Hindlimb muscle (tissue), 1 donor: ENCODE measurements at regions not wholly inside any gene's neighbourhood (a gene's known extent, or its start where the extent isn't known, plus 50 kb on each side); places are given as distances from the start of the nearest gene placed in this dataset.

Experiments used
- DNase-seq: peaks from one replicate; pipeline ENCODE4 v3.0.0-alpha.2; 2013

- no peak for DNase-seq
These were observed 123.5 kb upstream of the MAGI3 start for GRCh38 chr1:113266788-113267187.

DNA sequence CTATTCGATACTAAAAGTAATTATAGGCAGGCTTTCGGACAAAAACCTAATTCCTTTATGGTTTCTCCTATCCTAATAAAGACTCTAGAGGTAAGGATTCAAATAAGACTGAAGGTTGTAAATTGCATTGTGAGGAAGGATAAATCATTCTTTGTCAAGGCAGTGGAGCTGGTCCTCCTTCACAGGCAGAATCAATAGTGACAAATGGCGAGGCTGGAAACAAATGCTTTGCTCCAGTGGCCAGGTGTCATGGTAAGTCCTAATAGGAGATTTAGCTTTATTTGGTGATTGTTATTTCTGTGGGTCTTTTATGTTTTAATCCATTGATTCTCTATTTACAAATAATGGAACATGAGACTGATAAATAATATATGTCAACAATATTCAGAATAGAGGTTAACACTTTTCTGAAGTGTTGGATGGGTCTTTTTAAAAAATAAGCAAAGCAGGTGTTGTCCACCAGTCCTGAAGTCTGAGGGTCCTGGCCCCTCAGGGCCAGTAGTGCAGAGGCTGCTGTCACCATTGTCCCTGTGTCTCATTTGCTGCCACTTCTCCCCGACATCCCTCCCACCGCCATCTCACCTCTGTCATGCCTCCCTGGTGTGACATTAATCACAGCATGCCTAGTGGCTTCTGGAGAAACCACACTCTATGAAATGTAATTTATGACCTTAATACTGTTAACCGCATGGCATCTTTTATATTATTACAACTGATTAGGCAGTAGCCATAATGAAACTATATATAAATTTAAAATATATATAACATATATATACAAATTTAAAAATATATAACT is 120.9 kb upstream of the MAGI3 start:
- no peak for DNase-seq

GRCh38 chr1:113271039-113271438 is 119.3 kb upstream of the MAGI3 start:
- DNase-seq, result no peak

GRCh38 chr1:113275083-113275482 is 115.2 kb upstream of the MAGI3 start:
- no peak for DNase-seq

DNA sequence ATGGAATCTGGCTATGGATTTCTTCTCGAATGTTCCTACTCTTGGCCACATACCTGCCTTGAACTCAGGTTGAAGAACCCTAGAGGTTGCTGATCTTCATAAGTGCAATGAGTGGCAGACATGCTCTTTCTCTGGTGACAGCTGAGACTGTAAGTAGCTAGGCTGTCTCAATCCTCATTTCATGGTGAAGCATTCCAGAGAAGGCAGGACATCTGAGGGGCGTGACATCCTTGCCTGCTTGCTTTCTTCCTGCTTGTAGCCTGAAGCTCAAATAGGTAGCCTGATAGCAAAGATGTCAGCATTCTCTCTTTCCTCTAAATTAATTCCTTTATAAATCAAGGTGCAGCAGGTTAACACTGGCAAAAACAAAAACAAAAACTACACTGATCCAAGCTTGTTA is 114.6 kb upstream of the MAGI3 start:
- DNase-seq, result no peak

DNA sequence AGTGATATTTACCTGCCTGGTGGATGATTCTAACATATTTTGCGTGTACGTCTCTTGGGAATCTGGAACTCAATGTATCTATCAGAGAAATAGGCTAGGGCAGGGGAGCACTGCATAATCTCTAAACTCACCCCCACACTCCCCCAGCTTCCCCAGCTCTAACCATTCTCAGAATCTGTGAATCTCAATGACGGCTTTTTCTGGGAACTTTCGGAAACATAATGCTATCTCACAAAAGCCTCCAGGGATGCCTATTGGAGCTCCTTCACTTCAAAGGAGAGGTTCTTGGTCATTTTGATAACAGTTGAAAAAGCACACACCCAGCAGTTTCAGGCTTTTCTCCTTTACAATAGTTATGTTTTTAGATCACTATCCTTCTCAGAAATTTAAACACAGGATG is 113.8 kb upstream of the MAGI3 start:
- DNase-seq, result no peak

DNA sequence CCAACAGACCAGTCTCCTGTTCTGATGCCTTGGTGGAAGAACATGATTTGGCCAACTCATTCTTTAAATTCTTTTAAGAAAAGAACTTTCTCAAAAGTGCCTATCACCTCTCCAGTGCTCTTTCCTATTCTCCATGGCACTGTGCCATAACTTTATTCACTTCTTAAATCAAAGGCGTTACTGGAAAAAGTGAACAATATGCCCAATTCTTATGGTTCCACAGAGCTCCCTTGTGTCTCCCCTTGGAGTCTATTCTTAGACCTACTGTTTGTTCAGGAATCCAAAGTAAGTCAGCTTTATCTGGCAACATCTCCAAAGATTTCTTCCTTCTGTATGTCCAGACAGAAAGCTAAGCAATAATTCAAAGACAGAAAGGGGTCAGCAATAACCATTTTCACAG is 111.9 kb upstream of the MAGI3 start:
- DNase-seq, result no peak

GRCh38 chr1:113278777-113279176 is 111.5 kb upstream of the MAGI3 start:
- DNase-seq, result no peak

DNA sequence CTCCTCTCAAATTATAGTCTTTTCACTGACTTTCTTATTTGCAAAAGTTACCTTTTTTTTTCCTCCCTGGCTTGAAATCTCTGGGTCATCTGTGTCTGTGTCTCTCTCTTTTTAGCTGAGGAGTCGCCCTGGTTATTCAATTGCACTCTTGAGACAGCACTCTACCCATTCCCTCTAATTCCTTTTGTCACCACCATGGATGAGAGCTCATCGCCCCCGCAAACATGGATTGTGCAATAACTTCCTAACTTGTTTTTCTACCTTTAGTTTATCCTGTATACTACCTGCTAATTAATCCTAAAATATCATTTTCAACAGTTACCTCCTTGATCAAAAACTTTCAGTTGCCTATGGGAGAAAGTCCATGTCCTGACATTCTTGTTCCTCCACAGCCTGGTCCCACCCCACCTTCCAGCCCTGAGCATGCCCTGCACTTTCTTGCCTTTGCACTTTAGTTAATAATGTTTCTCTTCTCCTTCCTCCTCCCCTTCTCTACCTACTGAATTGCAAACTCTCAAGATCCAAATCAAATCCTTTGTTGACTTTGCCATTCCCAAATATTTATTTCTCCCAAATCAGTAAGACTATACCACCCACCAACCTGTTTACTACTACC is 110.4 kb upstream of the MAGI3 start:
- no peak for DNase-seq

DNA sequence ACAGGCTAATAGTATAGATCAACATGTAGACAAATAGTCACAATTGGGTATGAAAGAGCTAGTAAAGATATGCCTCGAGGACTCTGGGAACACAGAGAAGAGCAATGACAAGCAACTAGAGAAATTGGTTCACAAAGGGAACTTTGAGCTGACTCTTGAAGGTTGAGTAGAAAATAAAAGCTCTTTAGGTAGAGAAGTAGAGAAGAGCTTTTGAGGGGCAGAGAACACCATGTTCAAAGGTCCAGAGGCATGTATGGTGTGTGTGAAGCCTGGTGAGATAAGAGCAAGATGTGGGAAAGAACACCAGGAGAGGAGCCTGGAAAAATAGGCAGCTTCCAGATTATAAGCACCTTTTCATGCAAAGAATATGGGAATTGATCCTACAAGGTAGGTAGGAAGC is 109.7 kb upstream of the MAGI3 start:
- DNase-seq, result no peak

DNA sequence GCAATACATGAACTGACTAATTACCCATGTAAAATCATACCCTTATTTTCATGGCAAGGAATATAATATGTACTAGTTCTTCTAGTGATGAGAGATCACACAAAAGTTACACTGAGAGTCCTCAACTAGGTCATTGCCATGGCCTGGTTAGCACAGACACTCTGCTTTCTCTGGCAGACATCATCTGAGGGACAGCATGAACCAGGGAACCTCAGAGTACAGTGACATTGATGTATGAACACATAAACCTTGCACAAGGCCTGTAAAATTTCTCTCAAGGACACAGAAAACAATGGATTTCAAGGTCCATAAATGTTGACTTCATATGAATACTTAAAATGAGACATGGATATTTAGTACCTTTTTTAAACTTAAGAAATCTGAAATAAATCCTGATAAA is 108.8 kb upstream of the MAGI3 start:
- no peak for DNase-seq

- DNase-seq, result no peak
These were observed 108.1 kb upstream of the MAGI3 start for GRCh38 chr1:113282008-113282892.

DNA sequence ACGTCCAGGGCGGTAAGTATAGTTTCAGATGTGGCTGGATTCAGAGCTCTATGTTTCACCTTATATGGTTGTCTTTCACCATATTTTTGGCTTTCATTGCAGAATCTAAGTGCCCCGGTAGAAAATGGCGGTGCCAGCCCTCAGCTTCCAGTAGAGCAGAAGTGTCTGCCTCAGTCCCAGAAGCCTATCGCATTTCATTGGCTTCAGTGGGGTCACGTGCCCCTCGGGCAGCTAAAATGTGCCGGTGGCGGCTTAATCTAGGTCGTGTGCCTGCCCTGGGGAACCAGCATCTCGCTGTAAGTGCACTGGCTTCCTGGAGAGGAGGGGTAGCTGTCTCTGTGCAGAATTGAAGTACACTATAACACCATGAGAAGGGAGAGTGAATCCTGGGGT is 107.4 kb upstream of the MAGI3 start:
- no peak for DNase-seq

- DNase-seq, result no peak
These were observed 106.4 kb upstream of the MAGI3 start for GRCh38 chr1:113283914-113284313.

- DNase-seq, result no peak
These were observed 104.2 kb upstream of the MAGI3 start for GRCh38 chr1:113286156-113286555.

- DNase-seq, result no peak
These were observed 98.3 kb upstream of the MAGI3 start for GRCh38 chr1:113291777-113292602.

DNA sequence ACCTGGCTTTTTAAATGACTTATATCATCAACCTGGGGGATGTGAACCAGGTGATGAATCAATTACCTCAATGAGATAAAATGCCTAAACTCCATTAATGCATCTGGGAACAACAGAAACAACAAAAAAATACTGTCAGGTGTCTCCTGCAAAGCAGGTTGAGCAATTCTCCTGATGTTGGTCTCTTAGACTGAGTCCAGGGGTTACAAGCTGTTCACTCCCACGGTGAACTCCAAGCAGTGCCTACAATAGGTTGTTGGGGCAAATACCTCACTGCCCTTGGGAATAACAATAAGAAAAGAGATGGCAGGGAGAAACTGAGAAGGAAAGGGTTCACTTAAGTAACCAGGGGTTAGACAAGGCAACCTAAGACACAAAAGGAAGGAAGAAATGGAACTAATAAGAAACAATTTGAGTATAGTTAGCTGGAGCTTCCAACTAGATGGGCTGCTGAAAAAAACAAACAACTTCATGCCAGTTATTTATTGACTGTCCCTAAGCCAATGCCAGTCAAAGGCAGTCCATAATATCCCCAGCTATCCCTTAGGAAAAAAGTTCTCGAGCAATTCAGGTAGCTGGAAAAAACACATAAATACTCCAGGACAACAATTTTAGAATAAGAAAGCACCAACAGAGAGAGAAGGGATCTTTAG is 97.6 kb upstream of the MAGI3 start:
- DNase-seq, result no peak

- DNase-seq, result no peak
These were observed 97.1 kb upstream of the MAGI3 start for GRCh38 chr1:113293256-113293626.

DNA sequence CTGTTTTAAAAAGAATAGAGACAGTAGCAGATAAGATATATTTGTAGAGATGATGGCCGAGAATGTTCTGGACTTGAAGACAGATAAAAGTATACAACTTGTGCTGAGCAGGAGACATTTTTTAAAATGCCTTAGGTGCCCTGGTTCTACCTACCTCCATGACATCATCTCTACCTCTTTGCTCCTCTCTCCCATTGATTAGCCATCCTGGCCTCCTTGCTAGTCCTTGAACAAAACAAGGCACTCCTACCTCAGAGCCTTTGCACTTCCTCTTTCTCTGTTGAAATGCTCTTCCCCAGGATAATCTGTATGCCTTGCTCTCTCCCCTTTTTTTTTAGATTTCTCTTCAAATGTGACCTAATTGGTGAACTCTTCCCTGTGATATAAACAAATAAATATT is 92.6 kb upstream of the MAGI3 start:
- no peak for DNase-seq

DNA sequence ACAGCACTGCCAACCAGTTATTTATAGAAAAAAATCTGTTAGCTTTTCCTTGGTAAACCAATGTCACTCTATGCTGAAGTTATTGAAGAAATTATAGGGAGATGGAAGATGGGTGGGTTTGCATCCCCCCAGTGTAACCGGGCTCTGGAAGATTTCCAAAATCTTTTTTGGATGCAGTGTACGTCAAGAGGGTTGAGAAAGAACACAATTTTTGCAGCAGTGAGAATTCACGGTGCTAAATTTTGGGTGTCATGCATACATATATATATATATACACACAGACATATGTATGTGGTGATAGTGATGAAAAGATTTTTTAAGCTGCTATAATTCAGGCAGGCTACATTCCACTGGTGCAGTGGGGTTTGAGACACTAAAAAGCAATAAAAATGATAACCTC is 91.4 kb upstream of the MAGI3 start:
- no peak for DNase-seq

- DNase-seq, result no peak
These were observed 87.7 kb upstream of the MAGI3 start for GRCh38 chr1:113302636-113303035.

DNA sequence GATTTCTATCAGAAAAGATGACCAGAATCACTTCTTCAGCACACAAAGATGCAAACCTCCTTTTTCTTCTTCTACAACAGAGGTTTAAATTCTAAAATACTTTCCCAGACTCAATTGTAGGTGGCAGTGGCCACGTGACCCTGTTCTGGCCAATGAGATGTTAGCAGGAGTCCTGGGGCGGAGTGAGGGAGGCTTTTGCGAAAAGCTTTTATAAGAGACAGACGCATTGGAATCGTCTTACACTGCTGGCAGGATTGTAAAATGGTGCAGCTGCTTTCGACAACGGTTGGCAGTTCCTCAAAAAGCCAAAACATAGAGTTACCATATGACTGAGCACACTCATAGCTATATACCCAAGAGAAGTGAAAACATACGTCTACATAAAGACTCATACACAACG is 87.0 kb upstream of the MAGI3 start:
- DNase-seq, result no peak
